ENCODE measurements at regions not wholly inside any gene's neighbourhood (a gene's known extent, or its start where the extent isn't known, plus 50 kb on each side); places are given as distances from the start of the nearest gene placed in this dataset.

- no peak for DNase-seq
Observed at GRCh38 chr6:98777762-98778161, 56.6 kb upstream of the POU3F2 start.

DNA sequence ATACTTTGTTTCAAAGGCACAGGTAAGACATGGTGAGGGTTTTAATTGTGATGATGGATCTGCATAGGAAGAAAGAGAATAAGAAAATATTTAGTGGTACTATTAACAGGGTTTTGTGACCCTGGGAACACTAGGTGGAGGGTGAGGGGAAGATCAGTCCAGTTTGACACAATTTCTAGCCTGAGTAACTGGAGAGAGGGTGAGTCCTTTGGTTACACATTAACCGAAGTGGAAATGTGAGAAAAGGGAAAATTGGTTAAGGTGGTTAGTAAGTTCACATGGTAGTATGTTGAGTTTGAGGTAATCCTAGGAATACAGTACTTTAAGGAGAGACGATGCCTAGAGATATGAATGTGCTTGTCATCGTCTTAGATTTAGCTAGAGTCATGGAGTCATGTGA lies 54.8 kb upstream of the POU3F2 start:
- DNase-seq = no peak

DNA sequence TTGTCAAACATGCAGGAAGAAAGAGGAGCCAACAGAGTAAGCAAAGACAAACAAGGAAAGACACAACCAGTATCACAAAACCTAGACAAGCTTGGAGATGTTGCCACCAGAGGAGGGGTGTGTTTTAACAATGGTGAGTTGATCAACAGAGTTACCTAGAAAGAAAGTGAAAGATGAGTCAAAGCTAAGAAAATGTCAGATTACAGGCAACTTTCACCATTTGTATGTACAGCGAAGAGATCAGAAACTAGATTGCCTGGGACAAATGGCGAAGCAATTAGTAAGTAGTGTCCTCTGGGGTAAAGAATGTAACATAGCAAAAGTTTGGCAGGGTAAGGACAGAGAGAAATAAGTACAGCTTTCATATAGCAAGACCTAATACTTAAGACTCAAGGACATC lies 51.6 kb upstream of the POU3F2 start:
- DNase-seq = no peak

DNA sequence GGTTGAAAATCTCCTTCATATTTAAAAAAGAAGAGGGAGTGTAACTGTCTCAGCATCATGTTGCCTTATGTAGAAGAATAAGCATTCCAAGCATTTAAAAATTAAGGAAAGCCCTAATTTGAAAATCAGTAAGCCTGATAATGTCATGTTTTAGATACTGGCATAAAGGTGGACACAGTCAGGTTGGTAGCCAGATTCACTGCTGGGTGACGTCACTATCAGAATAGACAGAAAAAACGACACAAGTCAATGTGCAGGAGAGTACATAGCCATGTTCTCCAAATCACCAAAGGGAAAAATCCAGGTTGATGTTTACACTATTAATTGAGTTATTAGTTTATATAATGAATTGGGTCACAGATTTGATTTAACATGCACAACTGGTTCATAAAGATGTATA lies 50.8 kb upstream of the POU3F2 start:
- no peak for DNase-seq

Data from CD4-positive, alpha-beta T cell treated with Interleukin-4 for 1 hour (primary cell).